ENCODE measurements at regions not wholly inside any gene's neighbourhood (a gene's known extent, or its start where the extent isn't known, plus 50 kb on each side); places are given as distances from the start of the nearest gene placed in this dataset.

- no peak for TF ChIP-seq CTCF (IDR thresholded peaks at IDR 0.05)
- ATAC-seq (no peak), DNase-seq (no peak)
- Histone ChIP-seq H3K4me1 (no peaks in the 10 kb centered on the region), H3K36me3 (replicated peaks in 1 of 2; ENCODE audit: insufficient read depth in 1 of 2, low read depth in 2 of 2) (no peaks in the 10 kb centered on the region), H3K27ac (no peak overlapping the region), H3K9me3 (no peaks in the 10 kb centered on the region), H3K4me3 (no peak overlapping the region), H3K27me3 (no peaks in the 10 kb centered on the region)
- intact Hi-C loops (cut with DNase I): no loop called here
- WGBS, 2 donors: 67 to 71% methylated on average over 1 of the region's 1 CpG
Observed at GRCh38 chr18:64401268-64402060, 252.6 kb upstream of the LINC00305 start.

- no peak for TF ChIP-seq CTCF (IDR thresholded peaks at IDR 0.05)
- TF ChIP-seq POLR2A (IDR thresholded peaks at IDR 0.05): no peak
- no peaks in the 10 kb centered on the region for H3K4me1 ChIP-seq
- H3K27ac ChIP-seq: no peak overlapping the region
- intact Hi-C loops (cut with DNase I): no loop called here
- no peaks in the 10 kb centered on the region for H3K36me3 ChIP-seq (replicated peaks in 1 of 2; ENCODE audit: insufficient read depth in 1 of 2, low read depth in 2 of 2)
- no peaks in the 10 kb centered on the region for H3K27me3 ChIP-seq
- WGBS, 2 donors: 52 to 66% methylated on average over 3 of the region's 3 CpGs
- DNase-seq: no peak
- H3K4me3 ChIP-seq: no peak overlapping the region
- no peak for ATAC-seq
- no peaks in the 10 kb centered on the region for H3K9me3 ChIP-seq
Observed at GRCh38 chr18:64399566-64399965, 250.7 kb upstream of the LINC00305 start.

- ATAC-seq (no peak), DNase-seq (no peak)
- TF ChIP-seq POLR2A (IDR thresholded peaks at IDR 0.05): no peak
- TF ChIP-seq CTCF (IDR thresholded peaks at IDR 0.05): no peak
- 14 to 26% methylated on average over 1 of the region's 1 CpG for WGBS, 2 donors
- intact Hi-C loops (cut with DNase I): no loop called here
- H3K9me3 ChIP-seq: no peaks in the 10 kb centered on the region
- no peaks in the 10 kb centered on the region for H3K27me3 ChIP-seq
- H3K4me1 ChIP-seq: no peaks in the 10 kb centered on the region
- no peaks in the 10 kb centered on the region for H3K36me3 ChIP-seq (replicated peaks in 1 of 2; ENCODE audit: insufficient read depth in 1 of 2, low read depth in 2 of 2)
- no peak overlapping the region for H3K27ac ChIP-seq
- H3K4me3 ChIP-seq: no peak overlapping the region
Observed at GRCh38 chr18:64398320-64398719, 249.4 kb upstream of the LINC00305 start.

- TF ChIP-seq CTCF (IDR thresholded peaks at IDR 0.05) (no peak), POLR2A (IDR thresholded peaks at IDR 0.05) (no peak)
- ATAC-seq (no peak), DNase-seq (no peak)
- Histone ChIP-seq H3K36me3 (replicated peaks in 1 of 2; ENCODE audit: insufficient read depth in 1 of 2, low read depth in 2 of 2) (no peaks in the 10 kb centered on the region), H3K9me3 (no peaks in the 10 kb centered on the region), H3K4me1 (no peaks in the 10 kb centered on the region), H3K27ac (no peak overlapping the region), H3K4me3 (no peak overlapping the region), H3K27me3 (no peaks in the 10 kb centered on the region)
- 38 to 44% methylated on average over 1 of the region's 1 CpG for WGBS, 2 donors
- intact Hi-C loops (cut with DNase I): no loop called here
Observed at GRCh38 chr18:64392202-64392601, 243.3 kb upstream of the LINC00305 start.

GRCh38 chr18:64384101-64384500, 235.2 kb upstream of the LINC00305 start:
- H3K9me3 ChIP-seq: no peaks in the 10 kb centered on the region
- no peaks in the 10 kb centered on the region for H3K27me3 ChIP-seq
- H3K4me1 ChIP-seq: no peaks in the 10 kb centered on the region
- DNase-seq (no peak), ATAC-seq (no peak)
- 50 to 59% methylated on average over 1 of the region's 1 CpG for WGBS, 2 donors
- TF ChIP-seq CTCF (IDR thresholded peaks at IDR 0.05) (no peak), POLR2A (IDR thresholded peaks at IDR 0.05) (no peak)
- no peaks in the 10 kb centered on the region for H3K36me3 ChIP-seq (replicated peaks in 1 of 2; ENCODE audit: insufficient read depth in 1 of 2, low read depth in 2 of 2)
- no peak overlapping the region for H3K27ac ChIP-seq
- intact Hi-C loops (cut with DNase I): no loop called here
- H3K4me3 ChIP-seq: no peak overlapping the region

All from body of pancreas (tissue), 4 donors.